NT2/D1 (cell line): ENCODE measurements at regions not wholly inside any gene's neighbourhood (a gene's known extent, or its start where the extent isn't known, plus 50 kb on each side); places are given as distances from the start of the nearest gene placed in this dataset.
"Not testable (repeated sequence)": the region's sequence is repeated elsewhere in the genome, so short reads cannot be mapped to it uniquely, and the experiment has no call there.

Experiments used
- DNase-seq: peaks from one replicate; pipeline ENCODE4 v3.0.0-alpha.2; 2011; ENCODE audit warnings: low read depth, low spot score
- H3K27me3 ChIP-seq: 2 replicates; pipeline ENCODE4 v1.6.0; 2011; ENCODE audit warnings: mild to moderate bottlenecking; ENCODE audit not compliant: insufficient read length, insufficient read depth
- H3K36me3 ChIP-seq: 2 replicates; pipeline ENCODE4 v1.6.1; 2011; ENCODE audit warnings: mild to moderate bottlenecking, low read length, mixed read lengths; ENCODE audit not compliant: insufficient read depth, insufficient read length
- H3K4me1 ChIP-seq: 2 replicates; pipeline ENCODE4 v1.5.1; 2011; ENCODE audit not compliant: insufficient read depth, insufficient read length
- H3K4me3 ChIP-seq: 2 replicates; pipeline ENCODE4 v1.5.1; 2011; ENCODE audit warnings: low read depth; ENCODE audit not compliant: insufficient read length
- H3K9ac ChIP-seq: 2 replicates; pipeline ENCODE4 v1.6.0; 2011; ENCODE audit warnings: low read depth; ENCODE audit not compliant: insufficient read length
- H3K9me3 ChIP-seq: 2 replicates; pipeline ENCODE4 v1.5.1; 2011; ENCODE audit warnings: mild to moderate bottlenecking, low read length; ENCODE audit not compliant: insufficient read depth
- SUZ12 ChIP-seq: IDR thresholded peaks from 2 replicates; pipeline ENCODE4 v1.6.1; 2011; ENCODE audit not compliant: insufficient read length, insufficient read depth; ENCODE audit errors: extremely low read depth
- YY1 ChIP-seq: IDR thresholded peaks from 2 replicates; pipeline ENCODE4 v1.6.1; 2011; ENCODE audit not compliant: insufficient read length, insufficient read depth
- ZNF274 ChIP-seq: IDR thresholded peaks from 2 replicates; pipeline ENCODE4 v1.6.1; 2011; ENCODE audit warnings: mild to moderate bottlenecking, low read depth, low read length

- H3K27me3 ChIP-seq: no peaks in the 10 kb centered on the region
- no peaks in the 10 kb centered on the region for H3K9me3 ChIP-seq
- H3K9ac ChIP-seq: no peak overlapping the region
- no peaks in the 10 kb centered on the region for H3K4me1 ChIP-seq
- no peak overlapping the region for H3K4me3 ChIP-seq
- DNase-seq: no peak
- no peak for TF ChIP-seq ZNF274
- TF ChIP-seq SUZ12: no peak
- no peak for TF ChIP-seq YY1
- no peaks in the 10 kb centered on the region for H3K36me3 ChIP-seq
Observed at GRCh38 chr1:118485757-118486156, 300.7 kb upstream of the SPAG17 start.

DNA sequence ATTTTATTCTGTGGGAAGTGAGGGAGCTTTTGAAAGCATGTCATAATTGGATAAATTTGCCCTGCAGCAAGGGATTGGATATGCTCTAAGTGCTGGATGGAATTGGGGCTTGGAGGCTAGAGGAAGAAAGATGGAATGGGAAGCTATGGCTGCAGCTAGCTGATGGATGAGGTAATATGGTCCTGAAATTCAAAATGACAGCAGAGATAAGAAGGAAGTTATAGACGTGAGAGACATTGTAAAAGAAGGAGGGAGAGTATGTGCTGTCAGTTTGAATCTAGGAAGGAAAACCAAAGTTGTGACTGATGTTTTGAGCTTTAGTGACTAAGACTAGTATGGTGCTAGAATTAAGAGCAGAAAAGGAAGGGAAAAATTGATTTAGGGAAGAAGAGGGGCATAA lies 299.9 kb upstream of the SPAG17 start:
- TF ChIP-seq YY1: no peak
- no peak for TF ChIP-seq ZNF274
- no peak for TF ChIP-seq SUZ12
- H3K4me3 ChIP-seq: no peak overlapping the region
- H3K27me3 ChIP-seq: no peaks in the 10 kb centered on the region
- no peaks in the 10 kb centered on the region for H3K4me1 ChIP-seq
- H3K9me3 ChIP-seq: no peaks in the 10 kb centered on the region
- H3K36me3 ChIP-seq: no peaks in the 10 kb centered on the region
- DNase-seq: no peak
- no peak overlapping the region for H3K9ac ChIP-seq

DNA sequence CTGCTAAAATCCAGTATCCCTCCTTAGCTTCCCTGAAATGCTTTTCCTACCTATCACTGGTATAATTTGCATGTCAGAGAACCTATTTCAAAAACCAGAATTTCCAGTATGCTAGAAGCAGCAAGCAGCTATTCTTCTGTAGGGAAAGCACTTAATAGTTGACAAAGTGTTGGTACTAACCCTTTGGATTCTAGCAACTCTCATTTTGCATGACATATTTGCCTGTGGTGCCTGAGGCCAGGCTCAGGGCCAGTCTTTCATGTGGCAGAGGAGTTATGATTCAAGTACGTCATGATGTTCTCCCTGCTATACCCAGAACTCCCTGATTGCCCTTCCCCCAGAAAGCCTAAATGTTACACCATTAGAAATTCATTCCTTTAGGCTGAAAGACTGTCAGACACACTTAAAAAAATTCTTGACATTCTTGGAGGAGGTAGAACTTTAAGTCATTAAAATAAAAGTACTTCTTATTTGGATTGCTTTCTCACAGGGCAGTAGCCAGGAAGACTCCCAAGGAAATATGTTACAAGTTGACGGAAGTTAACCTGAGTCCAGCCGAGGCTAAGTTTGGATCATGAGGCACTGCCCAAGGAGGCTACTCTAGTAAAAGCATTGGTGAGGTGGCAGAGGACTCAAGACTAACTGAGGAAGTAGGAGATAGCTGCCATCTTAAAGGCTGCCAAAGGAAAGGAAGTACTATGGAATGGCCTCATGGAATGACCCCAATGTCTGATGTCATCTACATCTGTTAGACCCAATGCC lies 298.4 kb upstream of the SPAG17 start:
- H3K9me3 ChIP-seq: no peaks in the 10 kb centered on the region
- no peak overlapping the region for H3K9ac ChIP-seq
- no peaks in the 10 kb centered on the region for H3K4me1 ChIP-seq
- no peak for TF ChIP-seq SUZ12
- no peak for TF ChIP-seq ZNF274
- no peak for TF ChIP-seq YY1
- H3K4me3 ChIP-seq: no peak overlapping the region
- H3K27me3 ChIP-seq: no peaks in the 10 kb centered on the region
- no peak for DNase-seq
- H3K36me3 ChIP-seq: no peaks in the 10 kb centered on the region

- no peak overlapping the region for H3K4me3 ChIP-seq
- peaks cover 4% of the 10 kb centered on the region; the same call in 1 of the 2 replicates for H3K9me3 ChIP-seq
- no peaks in the 10 kb centered on the region for H3K27me3 ChIP-seq
- H3K36me3 ChIP-seq: no peaks in the 10 kb centered on the region
- DNase-seq: no peak
- TF ChIP-seq ZNF274 (no peak), YY1 (no peak), SUZ12 (no peak)
- no peaks in the 10 kb centered on the region for H3K4me1 ChIP-seq
- H3K9ac ChIP-seq: no peak overlapping the region
Observed at GRCh38 chr1:118481126-118481525, 296.1 kb upstream of the SPAG17 start.

DNA sequence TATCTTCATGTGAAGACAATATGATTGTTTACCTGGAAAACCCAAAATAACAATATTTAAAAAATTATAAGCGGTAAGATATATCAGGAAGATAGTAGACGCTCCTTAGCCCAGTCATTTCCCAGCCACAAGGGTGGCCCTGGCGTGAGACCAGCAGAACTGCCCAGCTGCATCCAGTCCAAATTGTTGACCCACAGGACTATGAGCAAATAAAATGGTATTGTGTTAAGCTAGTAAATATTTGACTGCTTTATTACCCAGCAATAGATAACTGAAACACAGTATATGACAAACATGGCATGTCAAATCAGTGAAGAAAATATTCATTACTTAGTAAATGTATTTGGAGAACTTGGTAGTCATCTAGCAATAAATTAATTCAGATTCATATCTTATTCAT lies 294.3 kb upstream of the SPAG17 start:
- no peak for TF ChIP-seq YY1
- TF ChIP-seq ZNF274: no peak
- no peak for TF ChIP-seq SUZ12
- H3K36me3 ChIP-seq: no peaks in the 10 kb centered on the region
- H3K4me3 ChIP-seq: no peak overlapping the region
- no peaks in the 10 kb centered on the region for H3K27me3 ChIP-seq
- peaks cover 8% of the 10 kb centered on the region; the same call in 1 of the 2 replicates for H3K9me3 ChIP-seq
- no peak overlapping the region for H3K9ac ChIP-seq
- no peaks in the 10 kb centered on the region for H3K4me1 ChIP-seq
- no peak for DNase-seq

- Histone ChIP-seq H3K4me1 (no peaks in the 10 kb centered on the region), H3K36me3 (no peaks in the 10 kb centered on the region), H3K4me3 (no peak overlapping the region), H3K27me3 (no peaks in the 10 kb centered on the region), H3K9me3 (peaks cover 8% of the 10 kb centered on the region; the same call in 1 of the 2 replicates), H3K9ac (no peak overlapping the region)
- no peak for DNase-seq
- TF ChIP-seq ZNF274 (no peak), SUZ12 (no peak), YY1 (no peak)
Observed at GRCh38 chr1:118473825-118474224, 288.8 kb upstream of the SPAG17 start.

GRCh38 chr1:118464460-118464859 lies 279.4 kb upstream of the SPAG17 start:
- not testable (repeated sequence) for H3K4me1 ChIP-seq, H3K27me3 ChIP-seq, H3K9ac ChIP-seq, H3K4me3 ChIP-seq, DNase-seq, H3K36me3 ChIP-seq
- H3K9me3 ChIP-seq: peaks cover 17% of the 10 kb centered on the region

DNA sequence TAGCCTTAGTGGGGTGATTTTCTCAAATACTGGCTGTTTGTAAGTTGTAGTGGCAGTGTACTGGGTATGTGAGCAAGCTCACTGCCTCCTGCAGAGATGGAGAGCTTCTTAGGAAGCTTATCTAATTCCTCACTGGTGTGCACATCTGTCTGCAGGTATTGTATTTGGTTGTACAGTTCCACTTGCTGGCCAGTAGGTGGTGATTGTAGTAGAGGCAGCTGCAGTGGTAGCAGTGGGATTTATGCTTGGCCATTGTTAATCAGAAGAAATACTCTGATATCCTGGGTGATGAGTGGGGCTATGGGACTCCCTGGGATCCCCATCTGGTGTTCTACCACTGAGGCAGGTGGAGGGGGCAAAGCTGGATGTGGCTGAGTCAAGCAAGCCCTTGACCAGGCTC lies 276.1 kb upstream of the SPAG17 start:
- Histone ChIP-seq H3K27me3 (no peaks in the 10 kb centered on the region), H3K4me1 (no peaks in the 10 kb centered on the region), H3K36me3 (no peaks in the 10 kb centered on the region), H3K9ac (no peak overlapping the region), H3K4me3 (no peak overlapping the region), H3K9me3 (peaks cover 23% of the 10 kb centered on the region)
- no peak for DNase-seq
- TF ChIP-seq SUZ12: no peak
- peak; percentile 16; the same call in 1 of the 2 replicates for TF ChIP-seq ZNF274
- TF ChIP-seq YY1: no peak
